Right renal cortex interstitium (tissue), 3 donors: ENCODE measurements at regions not wholly inside any gene's neighbourhood (a gene's known extent, or its start where the extent isn't known, plus 50 kb on each side); places are given as distances from the start of the nearest gene placed in this dataset.
"Not testable (repeated sequence)": the region's sequence is repeated elsewhere in the genome, so short reads cannot be mapped to it uniquely, and the experiment has no call there.

ENCODE experiments used
- DNase-seq, 3 donors: peaks; one replicate each; pipeline ENCODE4 v3.0.0-alpha.2; 2013; ENCODE audit warnings: low read depth in 3 of 3, low spot score in 2 of 3

DNA sequence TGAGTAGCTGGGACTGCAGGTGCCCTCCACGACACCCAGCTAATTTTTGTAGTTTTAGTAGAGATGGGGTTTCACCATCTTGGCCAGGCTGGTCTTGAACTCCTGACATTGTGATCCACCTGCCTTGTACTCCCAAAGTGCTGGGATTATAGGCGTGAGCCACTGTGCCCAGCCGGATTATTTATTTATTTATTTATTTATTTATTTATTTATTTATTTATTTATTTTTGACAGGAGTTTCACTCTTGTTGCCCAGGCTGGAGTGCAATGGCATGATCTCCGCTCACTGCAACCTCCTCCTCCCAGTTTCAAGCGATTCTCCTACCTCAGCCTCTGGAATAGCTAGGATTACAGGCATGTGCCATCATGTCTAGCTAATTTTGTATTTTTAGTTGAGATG is 466.1 kb upstream of the BRINP3 start:
- not testable (repeated sequence) for DNase-seq

DNA sequence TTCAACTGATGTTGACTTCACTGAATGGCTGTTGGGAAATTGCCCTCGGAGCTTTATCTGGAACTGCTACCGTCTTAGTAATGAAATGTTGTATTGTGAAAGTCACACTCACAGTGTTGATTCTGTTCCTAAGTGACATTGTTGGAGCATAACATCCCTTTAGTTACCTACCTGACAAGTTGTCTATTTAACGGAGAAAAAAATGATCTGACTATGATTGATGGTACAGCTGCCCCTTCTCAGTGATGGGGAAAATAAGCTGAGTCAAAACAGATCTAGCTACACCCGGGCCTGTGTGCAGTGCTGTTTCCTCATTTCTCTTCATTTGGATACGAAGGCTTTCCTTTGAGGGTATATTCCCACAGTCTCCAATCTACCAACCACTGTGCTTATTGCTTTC is 472.3 kb upstream of the BRINP3 start:
- DNase-seq: no peak

DNA sequence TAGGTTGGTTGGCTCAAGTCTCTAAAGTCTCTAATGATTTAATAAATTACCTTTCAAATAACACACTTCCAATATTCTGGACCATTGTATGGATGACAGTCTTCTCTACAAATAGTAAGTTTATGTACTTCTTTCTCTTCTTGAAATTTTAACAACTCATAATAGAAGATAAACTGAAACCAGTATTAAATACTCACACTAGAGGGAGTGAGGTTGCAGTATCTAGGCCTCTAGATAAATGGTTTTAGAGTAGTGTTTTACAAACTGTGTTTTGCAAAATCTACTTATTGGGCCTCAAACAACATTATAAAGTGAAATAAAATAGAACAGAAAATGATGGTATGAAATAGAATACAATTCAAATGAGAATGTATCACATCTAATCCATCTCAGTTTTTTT is 479.9 kb upstream of the BRINP3 start:
- no peak for DNase-seq

DNA sequence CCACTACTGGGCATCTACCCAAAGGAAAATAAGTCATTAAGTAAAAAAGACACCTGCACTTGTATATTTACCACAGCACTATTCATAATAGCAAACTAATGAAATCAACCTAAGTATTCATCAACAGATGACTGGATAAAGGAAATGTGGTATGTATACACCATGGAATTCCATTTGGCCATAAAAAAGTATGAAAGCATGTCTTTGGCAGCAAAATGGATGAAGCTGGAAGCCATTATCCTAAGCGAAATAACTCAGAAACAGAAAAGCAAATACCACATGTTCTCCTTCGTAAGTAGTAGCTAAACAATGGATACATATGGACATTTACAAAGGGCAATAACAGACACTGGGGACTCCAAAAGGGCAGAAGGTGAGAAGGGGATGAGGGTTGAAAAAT is 485.7 kb upstream of the BRINP3 start:
- no peak for DNase-seq

DNA sequence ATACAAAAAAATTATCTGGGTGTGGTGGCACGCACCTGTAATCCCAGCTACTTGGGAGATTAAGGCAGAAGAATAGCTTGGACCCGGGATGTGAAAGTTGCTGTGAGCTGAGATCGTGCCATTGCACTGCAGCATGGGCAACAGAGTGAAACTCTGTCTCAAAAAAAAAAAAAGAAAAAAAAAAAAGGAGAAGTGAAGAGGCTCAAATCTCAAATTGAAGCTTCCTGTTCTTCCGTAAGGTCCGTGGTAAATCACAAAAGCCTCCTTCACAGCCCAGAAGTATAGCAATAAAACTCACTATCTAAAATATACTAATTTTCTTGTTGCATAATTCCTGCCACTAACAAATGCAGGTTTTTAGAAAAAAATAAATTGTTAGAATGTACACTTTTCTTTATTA is 498.2 kb upstream of the BRINP3 start:
- DNase-seq: no peak

DNA sequence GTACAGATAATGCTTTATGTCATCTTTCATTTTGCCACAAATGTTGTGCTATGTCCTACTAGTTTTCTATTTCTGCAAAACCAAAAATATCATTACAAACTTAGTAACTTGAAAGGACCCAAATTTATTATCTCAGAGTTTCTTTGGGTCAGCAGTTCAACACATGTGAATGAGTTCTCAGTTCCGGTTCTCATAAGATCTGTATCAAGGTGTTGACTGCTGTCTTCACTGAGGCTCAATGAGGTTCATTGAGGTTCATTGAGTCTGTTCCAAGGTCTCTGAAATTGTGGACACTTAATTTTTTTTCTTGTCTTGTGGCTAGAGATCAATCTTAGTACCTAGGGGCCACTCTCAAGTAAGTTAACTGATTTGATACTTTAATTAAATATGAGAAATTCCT is 525.1 kb upstream of the BRINP3 start:
- no peak for DNase-seq

DNA sequence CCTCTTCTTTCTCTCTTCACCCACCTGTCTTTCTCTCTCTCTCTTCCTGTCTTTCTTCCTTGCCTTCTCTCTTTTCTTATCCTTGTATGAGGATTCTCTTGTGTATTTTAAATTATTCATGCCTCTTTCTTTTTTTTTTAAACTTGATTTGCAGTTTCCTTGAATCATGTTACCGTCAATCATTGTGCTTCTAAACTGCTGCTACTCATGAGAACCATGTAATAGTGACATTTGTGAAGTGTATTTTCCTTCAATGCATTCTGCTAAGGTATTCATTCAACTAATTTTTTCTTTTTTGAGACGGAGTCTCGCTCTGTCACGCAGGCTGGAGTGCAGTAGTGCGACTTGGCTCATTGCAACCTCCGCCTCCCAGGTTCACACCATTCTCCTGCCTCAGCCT is 539.1 kb upstream of the BRINP3 start:
- DNase-seq: no peak

DNA sequence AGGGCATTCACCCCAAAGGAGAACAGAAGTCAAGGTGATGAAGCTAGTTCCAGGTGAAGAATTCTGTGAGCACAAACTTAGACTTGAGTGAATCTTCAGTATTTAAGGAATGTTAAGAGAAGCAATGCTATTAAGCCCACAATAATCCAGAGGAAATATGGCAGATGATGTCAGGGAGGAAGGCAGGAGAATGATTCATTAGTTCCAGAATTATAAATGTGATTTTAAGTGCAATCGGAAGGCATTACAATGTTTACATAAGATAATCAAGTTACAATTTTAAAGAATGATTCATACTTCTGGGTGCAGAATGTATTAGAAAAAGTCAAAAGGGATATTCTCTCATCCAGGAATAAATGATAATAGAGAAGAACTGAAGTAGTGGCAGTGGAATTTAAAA is 545.2 kb upstream of the BRINP3 start:
- DNase-seq: no peak

DNA sequence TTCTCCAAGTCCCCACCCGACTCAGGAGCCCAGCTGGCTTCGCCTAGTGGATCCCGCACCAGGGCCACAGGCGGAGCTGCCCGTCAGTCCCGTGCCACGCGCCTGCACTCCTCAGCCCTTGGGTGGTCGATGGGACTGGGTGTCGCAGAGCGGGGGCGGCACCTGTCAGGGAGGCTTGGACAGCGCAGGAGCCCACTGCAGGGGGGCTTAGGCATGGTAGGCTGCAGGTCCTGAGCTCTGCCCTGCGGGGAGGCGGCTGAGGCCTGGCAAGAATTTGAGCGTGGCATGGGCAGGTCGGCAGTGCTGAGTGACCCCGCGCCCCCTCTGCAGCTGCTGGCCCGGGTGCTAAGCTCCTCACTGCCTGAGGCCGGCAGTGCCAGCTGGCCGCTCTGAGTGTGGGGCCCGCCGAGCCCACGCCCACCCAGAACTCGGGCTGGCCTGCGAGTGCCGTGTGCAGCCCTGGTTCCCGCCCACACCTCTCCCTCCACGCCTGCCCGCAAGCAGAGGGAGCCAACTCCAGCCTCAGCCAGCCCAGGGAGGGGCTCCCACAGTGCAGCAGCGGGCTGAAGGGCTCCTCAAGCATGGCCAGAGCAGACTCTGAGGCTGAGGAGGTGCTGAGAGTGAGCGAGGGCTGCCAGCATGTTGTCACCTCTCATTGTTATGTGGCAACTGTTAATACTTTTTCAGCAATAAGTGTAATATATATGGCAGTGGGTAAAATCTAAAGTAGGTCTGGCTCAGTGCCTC is 548.4 kb upstream of the BRINP3 start:
- DNase-seq: no peak

DNA sequence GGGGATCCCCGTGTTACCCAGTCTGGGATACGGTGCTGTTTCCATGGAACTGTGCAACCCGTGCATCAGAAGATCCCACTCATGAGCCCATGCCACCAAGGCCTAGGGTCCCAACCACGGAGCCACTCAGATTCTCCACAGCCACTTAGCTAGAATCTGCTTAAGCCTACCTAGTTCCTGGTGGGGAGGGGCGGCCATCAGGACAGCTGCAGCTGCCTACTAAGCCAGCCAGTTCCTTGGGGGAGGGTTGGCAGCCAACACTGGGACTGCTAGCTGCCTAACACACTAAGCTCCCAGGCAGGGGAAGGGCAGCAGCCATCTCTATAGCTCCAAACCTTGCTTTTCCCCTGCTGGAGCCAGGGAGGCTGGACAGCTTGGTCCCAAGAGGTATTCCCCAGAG is 549.2 kb upstream of the BRINP3 start:
- no peak for DNase-seq

DNA sequence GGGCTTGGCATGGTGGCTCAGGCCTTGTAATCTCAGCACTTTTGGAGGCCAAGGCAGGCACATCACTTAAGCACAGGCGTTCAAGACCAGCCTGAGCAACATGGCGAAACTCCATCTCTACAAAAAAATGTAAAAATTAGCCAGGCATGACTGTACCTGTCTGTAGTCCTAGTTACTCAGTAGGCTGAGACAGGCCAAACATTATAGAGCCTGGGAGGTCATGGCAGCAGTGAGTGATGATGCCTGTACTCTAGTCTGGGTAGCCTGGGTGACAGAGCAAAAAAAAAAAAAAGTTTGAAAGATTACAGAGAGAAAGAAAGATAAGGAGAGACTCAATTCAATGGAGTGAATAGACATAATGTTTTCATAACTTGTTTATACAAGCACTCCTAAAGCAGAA is 556.5 kb upstream of the BRINP3 start:
- no peak for DNase-seq

DNA sequence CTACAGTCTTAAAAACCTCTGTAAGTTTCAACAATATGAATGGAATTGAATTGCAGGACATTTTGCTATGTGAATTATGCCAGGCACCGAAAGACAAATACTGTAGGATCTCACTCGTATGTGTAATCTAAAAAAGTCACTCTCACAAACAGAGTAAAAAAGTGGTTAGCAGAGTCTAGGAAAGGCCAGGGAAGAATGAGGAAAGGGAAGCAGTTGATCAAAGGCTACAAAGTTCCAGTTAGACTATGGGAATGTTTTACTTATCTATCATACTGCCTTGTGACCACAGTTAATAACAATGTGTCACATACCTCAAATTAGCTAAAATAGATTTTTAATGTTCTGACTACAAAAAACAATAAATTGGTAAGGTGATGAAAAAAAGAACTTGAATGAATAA is 565.4 kb upstream of the BRINP3 start:
- no peak for DNase-seq

DNA sequence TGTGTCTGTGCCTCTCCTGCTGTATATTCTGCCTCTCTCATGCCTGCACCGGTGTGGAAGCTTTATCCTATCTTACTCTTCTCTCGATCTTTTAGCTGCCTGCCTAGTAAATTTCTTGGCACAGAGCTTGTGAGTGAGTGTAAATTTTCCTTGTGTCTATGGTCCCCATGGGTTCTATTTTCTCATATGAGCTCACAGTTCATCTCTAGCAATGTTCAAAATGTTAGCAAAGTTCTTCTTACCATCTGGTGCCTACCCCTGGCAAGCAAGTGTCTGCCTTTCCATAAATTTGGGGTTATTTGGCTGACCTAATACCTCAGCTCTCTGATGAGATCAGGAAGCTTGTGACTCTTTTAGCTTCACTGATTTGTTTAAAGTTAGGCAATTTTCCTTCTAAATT is 572.1 kb upstream of the BRINP3 start:
- no peak for DNase-seq

DNA sequence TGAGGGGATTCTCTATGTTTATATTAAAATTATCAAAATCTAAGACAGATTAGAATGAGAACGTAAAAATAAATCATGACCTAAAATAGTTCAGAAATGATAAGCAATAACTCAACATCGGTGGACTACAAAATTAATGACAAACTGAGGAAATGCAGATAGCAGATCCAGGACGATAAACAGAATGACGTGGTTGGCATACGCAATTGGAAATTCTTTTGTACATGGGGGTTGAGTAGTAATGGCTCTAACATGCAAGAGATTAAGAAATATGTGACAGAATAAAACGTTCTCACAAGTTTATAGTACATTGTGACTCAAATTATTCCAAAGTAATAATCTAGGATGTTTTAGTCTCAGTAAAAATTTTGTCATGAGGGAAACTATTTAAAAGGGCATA is 575.2 kb upstream of the BRINP3 start:
- no peak for DNase-seq

DNA sequence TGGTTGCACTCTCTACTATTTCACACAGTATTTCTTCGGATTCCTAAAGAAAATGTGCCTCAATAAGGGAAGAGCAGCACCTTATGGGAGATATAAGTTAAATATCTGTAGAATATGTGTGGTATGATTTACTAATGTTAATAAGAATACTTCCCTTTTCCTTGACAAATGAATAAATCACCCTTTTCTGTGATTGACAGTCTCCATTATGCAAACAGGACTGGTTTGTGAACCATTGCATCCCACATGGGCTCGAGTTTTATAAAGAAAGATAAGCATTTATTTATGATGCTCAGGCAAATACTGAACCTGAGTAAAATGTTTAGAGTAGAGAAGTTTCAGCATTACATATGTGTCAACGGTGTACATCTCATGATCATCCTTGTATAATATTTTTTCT is 587.7 kb upstream of the BRINP3 start:
- DNase-seq: no peak

DNA sequence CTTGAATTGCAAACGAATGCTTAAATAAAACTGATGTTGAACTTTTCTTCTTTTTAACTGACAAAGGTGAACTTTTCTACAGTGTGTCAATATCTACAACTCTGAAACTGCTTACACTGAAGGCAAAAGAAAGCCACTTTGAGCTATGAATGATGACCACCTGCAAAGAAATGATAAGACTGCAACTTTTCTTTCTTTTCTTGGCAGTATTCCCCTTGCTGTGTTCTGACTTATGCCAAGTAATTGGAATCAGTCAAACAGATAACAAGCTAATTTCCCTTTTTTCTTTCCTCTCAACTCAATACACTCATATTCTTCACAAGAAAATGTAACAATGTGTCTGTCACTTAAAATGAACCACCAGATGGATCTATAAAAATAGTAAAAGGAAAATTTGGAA is 588.1 kb upstream of the BRINP3 start:
- no peak for DNase-seq

DNA sequence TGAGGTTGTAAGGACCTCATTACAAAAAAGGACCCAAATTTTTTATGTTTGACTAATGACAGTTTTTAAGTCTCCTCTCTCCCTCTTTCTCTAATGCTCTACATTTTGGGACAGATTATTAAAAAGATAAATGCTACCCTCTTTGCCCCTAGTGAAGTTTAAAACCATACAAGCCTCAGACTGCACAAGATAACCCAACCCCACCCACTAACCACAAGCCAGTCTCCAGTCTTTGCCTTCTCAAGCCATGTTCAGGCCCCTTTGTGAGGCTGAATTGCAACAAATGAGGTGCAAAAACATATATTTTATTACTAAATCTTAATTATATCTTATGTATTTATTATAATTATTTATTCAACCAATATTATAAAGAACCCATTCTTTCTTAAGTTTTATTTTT is 597.2 kb upstream of the BRINP3 start:
- no peak for DNase-seq

DNA sequence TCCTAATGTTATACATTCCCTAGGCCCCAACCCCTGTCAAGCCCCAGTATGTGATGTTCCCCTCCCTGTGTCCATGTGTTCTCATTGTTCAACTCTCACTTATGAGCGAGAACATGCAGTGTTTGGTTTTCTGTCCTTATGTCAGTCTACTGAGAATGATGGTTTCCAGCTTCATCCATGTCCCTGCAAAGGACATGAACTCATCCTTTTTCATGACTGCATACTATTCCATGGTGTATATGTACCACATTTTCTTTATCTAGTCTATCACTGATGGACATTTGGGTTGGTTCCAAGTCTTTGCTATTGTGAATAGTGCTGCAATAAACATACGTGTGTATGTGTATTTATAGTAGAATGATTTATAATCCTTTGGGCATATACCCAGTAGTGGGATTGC is 605.4 kb upstream of the BRINP3 start:
- not testable (repeated sequence) for DNase-seq

DNA sequence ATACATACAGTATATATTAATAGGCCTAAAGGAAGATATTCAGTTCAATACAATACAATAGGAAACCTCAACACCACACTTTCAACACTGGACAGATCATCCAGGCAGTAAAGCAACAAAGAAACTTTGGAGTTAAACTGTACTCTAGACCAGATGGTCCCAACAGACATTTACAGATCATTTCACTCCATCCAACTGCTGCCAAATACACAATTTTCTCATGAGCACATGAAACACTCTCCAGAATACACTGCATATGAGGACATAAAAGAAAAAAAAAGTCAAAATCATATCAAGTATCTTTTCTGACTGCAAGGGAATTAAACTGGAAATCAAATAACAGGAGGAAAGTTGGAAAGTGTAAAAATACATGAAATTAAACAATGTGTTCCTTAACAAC is 607.5 kb upstream of the BRINP3 start:
- DNase-seq: no peak

DNA sequence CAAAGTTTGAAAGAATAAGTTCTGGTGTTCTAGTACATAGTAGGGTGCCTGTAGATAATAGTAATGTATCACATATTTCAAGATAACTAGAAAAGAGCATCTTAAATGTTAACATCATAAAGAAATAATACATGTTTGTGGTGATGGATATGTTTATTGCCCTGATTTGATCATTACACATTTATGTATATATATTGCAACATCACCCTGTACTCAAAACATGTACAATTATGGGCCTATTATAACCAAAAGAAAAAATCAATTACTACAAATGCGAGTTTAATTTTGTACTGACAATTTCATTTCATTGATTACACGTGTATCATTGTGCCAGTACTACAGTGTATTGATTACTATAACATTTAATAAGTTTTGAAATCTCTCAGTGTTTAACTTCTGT is 609.2 kb upstream of the BRINP3 start:
- no peak for DNase-seq

DNA sequence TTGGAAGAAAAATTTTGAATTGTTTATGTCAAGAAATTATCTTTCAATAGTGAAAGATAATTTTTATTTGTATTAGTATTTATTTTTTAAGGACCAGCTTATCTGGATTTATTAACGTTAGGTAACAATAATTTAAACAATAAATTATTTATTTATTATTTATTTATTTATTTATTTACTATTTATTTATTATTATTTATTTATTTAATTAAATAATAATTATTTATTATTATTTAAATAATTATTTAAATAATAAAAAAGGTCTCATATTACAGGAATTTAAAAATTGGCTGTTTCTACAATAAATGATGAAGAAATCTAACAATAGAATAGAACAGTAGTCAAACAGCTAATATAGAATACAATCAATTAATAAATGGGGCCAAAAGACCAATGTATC is 618.7 kb upstream of the BRINP3 start:
- no peak for DNase-seq

DNA sequence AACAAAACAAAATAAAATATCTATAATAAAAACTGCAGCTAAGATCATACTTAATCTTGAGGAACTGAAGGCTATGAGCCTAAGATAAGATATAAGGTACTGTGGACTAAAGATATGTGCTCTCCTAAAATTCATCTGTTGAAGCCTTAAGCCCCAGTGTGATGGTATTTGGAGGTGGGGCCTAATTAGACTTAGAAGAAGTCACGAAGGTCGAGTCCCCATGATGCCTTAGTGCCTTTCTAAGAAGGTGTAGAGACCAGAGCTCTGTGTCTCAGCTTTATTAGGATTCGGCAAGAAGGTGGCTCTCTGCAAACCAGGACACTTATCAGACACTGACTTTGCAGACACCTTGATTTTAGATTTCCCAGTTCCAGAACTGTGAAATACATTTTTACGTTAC is 622.0 kb upstream of the BRINP3 start:
- no peak for DNase-seq

DNA sequence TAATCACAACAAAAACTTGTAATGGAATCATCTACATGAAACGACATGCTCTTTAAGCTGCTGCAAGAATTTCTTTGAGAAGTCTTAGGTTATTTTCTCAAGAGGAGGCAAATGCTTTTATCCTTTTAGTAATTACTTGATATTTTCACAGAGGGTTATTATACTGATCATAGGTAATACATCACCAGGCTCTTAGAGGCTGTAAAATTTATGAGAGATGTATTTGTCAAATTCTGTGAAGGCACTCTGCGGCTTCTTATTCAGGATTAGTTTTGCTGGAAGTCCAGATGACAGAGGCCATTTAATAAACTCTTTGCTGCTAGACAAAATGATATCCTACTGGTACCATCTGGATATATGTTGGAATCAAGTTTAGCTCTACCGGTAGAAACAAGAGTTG is 624.3 kb upstream of the BRINP3 start:
- no peak for DNase-seq
